ENCODE measurements at regions not wholly inside any gene's neighbourhood (a gene's known extent, or its start where the extent isn't known, plus 50 kb on each side); places are given as distances from the start of the nearest gene placed in this dataset.

- no peak for DNase-seq (ENCODE audit: low read depth)
- no peak overlapping the region for H3K4me3 ChIP-seq (ENCODE audit: control insufficient read depth, low read depth, low read length)
- TF ChIP-seq CTCF (conservative IDR thresholded peaks at IDR 0.05; ENCODE audit: control insufficient read depth, insufficient read depth, low read depth, low read length): no peak
These were observed 733.2 kb upstream of the GOLIM4 start for GRCh38 chr3:168828943-168829342.

DNA sequence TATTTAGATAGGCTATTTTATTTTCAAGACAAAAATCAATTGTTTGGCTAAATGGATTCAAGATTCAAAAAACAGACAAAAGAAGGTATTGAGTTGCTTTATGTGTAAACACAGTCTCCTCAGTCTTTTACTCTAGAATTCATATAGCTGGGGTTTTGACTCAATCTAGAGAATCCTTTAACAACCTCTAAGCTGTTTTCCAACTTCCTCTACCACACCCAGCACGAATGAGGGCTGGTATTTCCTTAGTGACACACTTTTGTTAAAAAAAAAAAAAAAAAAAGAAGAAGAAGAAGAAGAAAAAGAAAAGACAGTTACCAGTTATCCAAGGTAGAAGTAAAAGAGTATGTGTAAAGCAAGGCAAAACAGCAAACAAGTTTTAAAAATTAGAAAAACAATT lies 732.8 kb upstream of the GOLIM4 start:
- TF ChIP-seq CTCF (conservative IDR thresholded peaks at IDR 0.05; ENCODE audit: control insufficient read depth, insufficient read depth, low read depth, low read length): no peak

GRCh38 chr3:168828014-168828413 lies 732.3 kb upstream of the GOLIM4 start:
- no peak for DNase-seq (ENCODE audit: low read depth)

More for the DNA sequence above, 732.8 kb upstream of the GOLIM4 start:
- DNase-seq (ENCODE audit: low read depth): no peak
- no peak overlapping the region for H3K4me3 ChIP-seq (ENCODE audit: control insufficient read depth, low read depth, low read length)

DNA sequence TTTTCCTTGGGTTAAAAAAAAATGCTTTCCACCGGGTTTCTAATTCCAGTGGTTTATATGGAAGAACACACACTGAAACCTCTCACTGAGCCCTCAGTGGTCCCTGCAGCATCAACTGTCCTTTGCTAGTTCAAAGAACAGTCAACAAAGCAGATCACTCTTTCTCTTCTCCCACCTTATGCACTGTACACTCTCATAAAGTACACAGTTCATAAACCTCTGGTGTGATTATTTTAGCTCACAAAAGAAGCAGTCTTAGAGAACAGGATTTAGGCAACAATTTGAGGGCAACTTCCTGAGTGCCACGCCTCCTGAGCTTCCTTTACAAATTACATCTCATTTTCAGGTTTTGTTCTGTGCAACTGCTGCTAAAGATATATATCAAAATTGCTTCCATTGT lies 728.4 kb upstream of the GOLIM4 start:
- TF ChIP-seq CTCF (conservative IDR thresholded peaks at IDR 0.05; ENCODE audit: control insufficient read depth, insufficient read depth, low read depth, low read length): no peak
- no peak for DNase-seq (ENCODE audit: low read depth)

More at GRCh38 chr3:168828014-168828413, 732.3 kb upstream of the GOLIM4 start:
- TF ChIP-seq CTCF (conservative IDR thresholded peaks at IDR 0.05; ENCODE audit: control insufficient read depth, insufficient read depth, low read depth, low read length): no peak
- no peak overlapping the region for H3K4me3 ChIP-seq (ENCODE audit: control insufficient read depth, low read depth, low read length)

GRCh38 chr3:168823466-168823865 lies 727.7 kb upstream of the GOLIM4 start:
- TF ChIP-seq CTCF (conservative IDR thresholded peaks at IDR 0.05; ENCODE audit: control insufficient read depth, insufficient read depth, low read depth, low read length): no peak
- H3K4me3 ChIP-seq (ENCODE audit: control insufficient read depth, low read depth, low read length): no peak overlapping the region
- DNase-seq (ENCODE audit: low read depth): no peak

More for the DNA sequence above, 728.4 kb upstream of the GOLIM4 start:
- no peak overlapping the region for H3K4me3 ChIP-seq (ENCODE audit: control insufficient read depth, low read depth, low read length)

DNA sequence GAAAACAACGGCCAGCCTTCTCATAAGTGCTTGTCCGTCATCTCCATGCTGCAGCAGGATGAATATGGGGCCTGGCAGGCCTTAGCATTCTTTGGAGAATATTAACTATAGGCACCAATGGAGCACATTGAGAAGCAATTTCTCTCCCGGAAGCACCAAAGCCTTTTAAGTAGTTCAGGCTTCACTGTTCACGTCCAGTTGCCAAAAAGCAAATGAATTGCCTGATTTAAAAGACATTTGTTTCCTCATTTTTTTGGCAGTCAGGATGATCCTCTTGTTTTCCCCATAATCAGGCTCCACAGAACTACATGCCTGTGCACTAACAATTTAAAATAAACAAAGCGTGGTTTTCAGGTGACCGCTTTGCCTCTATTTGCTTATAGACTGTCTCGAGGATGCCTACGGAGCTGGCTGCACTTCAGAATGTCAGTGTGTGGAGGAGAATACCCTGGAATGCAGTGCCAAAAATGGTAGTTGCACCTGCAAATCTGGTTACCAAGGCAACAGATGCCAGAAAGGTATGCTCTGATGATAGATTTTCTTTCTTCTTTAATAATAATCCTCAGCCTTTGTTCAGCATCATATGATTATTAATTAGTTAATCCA lies 725.2 kb upstream of the GOLIM4 start:
- DNase-seq (ENCODE audit: low read depth): no peak
- no peak for TF ChIP-seq CTCF (conservative IDR thresholded peaks at IDR 0.05; ENCODE audit: control insufficient read depth, insufficient read depth, low read depth, low read length)
- no peak overlapping the region for H3K4me3 ChIP-seq (ENCODE audit: control insufficient read depth, low read depth, low read length)

DNA sequence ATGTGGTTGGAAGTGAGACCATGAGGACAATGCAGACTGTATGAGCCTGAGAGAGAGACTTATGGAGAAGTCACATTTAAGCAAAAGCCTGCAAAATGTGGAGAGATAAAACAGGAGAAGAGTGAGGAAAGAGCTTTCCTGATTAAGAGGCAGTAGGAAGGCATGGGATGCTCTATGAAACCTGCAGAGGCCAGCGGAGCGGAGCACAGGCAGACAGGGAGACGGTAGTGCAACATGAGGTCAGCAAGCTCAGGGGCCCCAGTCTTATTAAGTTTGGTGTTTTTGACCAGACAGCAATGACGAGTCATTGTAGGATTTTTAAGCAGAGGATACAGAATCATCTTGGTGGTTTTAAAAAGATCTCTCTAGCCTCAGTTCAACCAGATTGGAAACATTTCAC lies 721.5 kb upstream of the GOLIM4 start:
- no peak for DNase-seq (ENCODE audit: low read depth)

More for the DNA sequence above, 721.5 kb upstream of the GOLIM4 start:
- no peak for TF ChIP-seq CTCF (conservative IDR thresholded peaks at IDR 0.05; ENCODE audit: control insufficient read depth, insufficient read depth, low read depth, low read length)
- H3K4me3 ChIP-seq (ENCODE audit: control insufficient read depth, low read depth, low read length): no peak overlapping the region

Measured in fibroblast of mammary gland (primary cell).